Skeletal muscle satellite cell (primary cell): ENCODE measurements at regions not wholly inside any gene's neighbourhood (a gene's known extent, or its start where the extent isn't known, plus 50 kb on each side); places are given as distances from the start of the nearest gene placed in this dataset.

Source experiments
- H3K27me3 ChIP-seq: 2 replicates; pipeline ENCODE4 v1.7.0; 2013; ENCODE audit warnings: low read length; ENCODE audit not compliant: control insufficient read depth, insufficient read depth
- H3K36me3 ChIP-seq: 2 replicates; pipeline ENCODE4 v1.7.0; 2013; ENCODE audit warnings: mild to moderate bottlenecking, control low read depth, low read length; ENCODE audit not compliant: insufficient read depth
- H3K4me1 ChIP-seq: 2 replicates; pipeline ENCODE4 v1.7.0; 2013; ENCODE audit warnings: low read length; ENCODE audit not compliant: control insufficient read depth, insufficient read depth
- H3K4me2 ChIP-seq: 2 replicates; pipeline ENCODE4 v1.7.0; 2013; ENCODE audit warnings: mild to moderate bottlenecking, low read length
- H3K4me3 ChIP-seq: 2 replicates; pipeline ENCODE4 v1.7.0; 2013; ENCODE audit warnings: low read length
- H3K9ac ChIP-seq: 2 replicates; pipeline ENCODE4 v1.7.0; 2013; ENCODE audit warnings: mild to moderate bottlenecking, low read depth, low read length, moderate library complexity
- H3K9me3 ChIP-seq: replicated peaks from 2 replicates; pipeline ENCODE4 v1.7.0; 2013; ENCODE audit warnings: mild to moderate bottlenecking, control low read depth, low read length

DNA sequence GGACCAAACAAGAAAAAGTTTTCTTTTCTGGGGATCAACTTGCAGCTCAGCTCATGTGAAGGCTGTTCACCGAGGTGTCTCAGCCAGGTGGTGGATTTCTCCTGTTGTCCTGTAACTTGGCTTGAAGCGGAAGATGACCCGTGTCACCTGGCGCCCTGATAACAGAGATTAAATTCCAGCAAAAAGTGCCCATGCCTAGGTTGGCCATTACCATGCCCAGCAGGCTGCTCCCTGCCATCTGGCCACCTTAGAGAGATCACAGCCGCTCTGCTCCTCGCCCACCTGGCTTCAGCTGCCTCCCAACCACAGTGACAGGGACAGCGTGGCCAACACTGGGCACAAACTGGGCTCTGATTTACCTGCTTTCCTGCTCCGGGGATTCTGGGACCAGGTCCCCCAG is 149.5 kb downstream of the ZBTB18 start:
- Histone ChIP-seq H3K9me3 (no peaks in the 10 kb centered on the region), H3K27me3 (no peaks in the 10 kb centered on the region), H3K4me1 (no peaks in the 10 kb centered on the region), H3K4me3 (no peak overlapping the region), H3K4me2 (no peak overlapping the region), H3K36me3 (no peaks in the 10 kb centered on the region), H3K9ac (no peak overlapping the region)

DNA sequence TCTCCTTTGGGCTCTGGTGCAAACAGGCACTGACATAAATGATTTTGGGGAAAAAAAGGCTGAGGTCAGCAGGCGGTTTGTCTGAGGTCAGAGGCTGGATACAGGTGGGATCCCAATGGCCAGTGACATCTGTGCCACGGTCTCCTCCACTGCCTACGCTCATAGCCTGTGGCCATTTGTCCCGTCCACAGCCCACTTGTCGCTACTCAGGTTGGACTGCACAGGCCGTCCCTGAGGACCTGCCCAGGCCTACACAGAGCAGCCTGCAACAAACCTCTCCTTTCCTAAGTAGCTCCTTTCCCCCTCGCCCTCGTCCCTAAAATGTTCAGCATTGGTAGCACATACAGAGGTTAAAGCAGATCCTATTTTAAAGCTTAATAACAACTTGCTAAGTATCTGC is 150.7 kb downstream of the ZBTB18 start:
- Histone ChIP-seq H3K9me3 (no peaks in the 10 kb centered on the region), H3K36me3 (no peaks in the 10 kb centered on the region), H3K4me3 (no peak overlapping the region), H3K27me3 (no peaks in the 10 kb centered on the region), H3K4me1 (no peaks in the 10 kb centered on the region), H3K9ac (no peak overlapping the region), H3K4me2 (no peak overlapping the region)

- Histone ChIP-seq H3K4me3 (no peak overlapping the region), H3K9me3 (no peaks in the 10 kb centered on the region), H3K36me3 (no peaks in the 10 kb centered on the region), H3K27me3 (no peaks in the 10 kb centered on the region), H3K4me2 (no peak overlapping the region), H3K9ac (no peak overlapping the region), H3K4me1 (no peaks in the 10 kb centered on the region)
These were observed 152.9 kb downstream of the ZBTB18 start for GRCh38 chr1:244204004-244204403.

GRCh38 chr1:244205171-244205570 is 154.1 kb downstream of the ZBTB18 start:
- H3K4me2 ChIP-seq: no peak overlapping the region
- no peaks in the 10 kb centered on the region for H3K27me3 ChIP-seq
- H3K4me3 ChIP-seq: no peak overlapping the region
- H3K9ac ChIP-seq: no peak overlapping the region
- no peaks in the 10 kb centered on the region for H3K9me3 ChIP-seq
- no peaks in the 10 kb centered on the region for H3K4me1 ChIP-seq
- no peaks in the 10 kb centered on the region for H3K36me3 ChIP-seq

GRCh38 chr1:244205906-244206305 is 154.8 kb downstream of the ZBTB18 start:
- no peak overlapping the region for H3K9ac ChIP-seq
- no peak overlapping the region for H3K4me2 ChIP-seq
- no peaks in the 10 kb centered on the region for H3K27me3 ChIP-seq
- no peak overlapping the region for H3K4me3 ChIP-seq
- H3K4me1 ChIP-seq: no peaks in the 10 kb centered on the region
- H3K36me3 ChIP-seq: no peaks in the 10 kb centered on the region
- no peaks in the 10 kb centered on the region for H3K9me3 ChIP-seq

DNA sequence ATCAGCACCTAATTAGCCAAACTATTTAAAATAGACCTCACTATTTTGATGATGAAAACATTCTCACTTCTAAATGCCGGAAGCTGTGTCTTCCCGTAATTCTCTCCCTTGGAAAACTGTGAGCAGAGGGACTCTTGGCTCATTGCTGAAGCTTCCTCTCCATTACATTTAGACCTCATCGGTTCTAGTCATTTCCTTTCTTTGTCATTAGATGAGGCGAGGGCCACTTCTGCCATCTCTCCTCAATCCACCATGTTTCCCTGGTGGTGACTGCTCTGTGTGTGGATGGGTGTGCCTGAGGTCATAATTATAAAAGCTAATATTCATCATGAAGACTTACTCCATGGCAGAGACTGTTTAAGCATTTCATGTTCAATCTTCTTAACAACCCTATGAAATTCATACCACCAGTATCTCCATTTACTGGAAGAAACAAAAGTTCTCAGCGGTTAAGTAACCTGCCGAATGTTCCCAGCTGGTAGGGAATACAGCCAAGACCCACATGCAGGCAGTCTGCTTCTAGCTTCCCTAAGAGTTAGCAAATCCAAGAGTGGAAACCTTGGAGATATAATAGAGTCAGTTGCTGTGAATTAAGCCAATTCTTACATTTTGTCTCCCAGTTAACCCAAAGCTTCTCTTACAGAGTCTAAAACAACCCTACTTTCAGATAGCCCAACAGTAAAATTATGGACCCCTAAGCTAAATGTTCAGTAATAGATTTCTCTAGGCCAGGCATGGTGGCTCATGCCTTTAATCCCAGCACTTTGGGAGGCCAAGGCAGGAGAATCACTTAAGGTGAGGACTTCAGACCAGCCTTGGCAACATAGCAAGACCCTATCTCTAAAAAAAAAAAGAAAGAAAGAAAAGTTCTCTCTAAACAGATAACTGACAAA is 156.2 kb downstream of the ZBTB18 start:
- Histone ChIP-seq H3K27me3 (no peaks in the 10 kb centered on the region), H3K36me3 (no peaks in the 10 kb centered on the region), H3K4me3 (no peak overlapping the region), H3K9me3 (no peaks in the 10 kb centered on the region), H3K4me2 (no peak overlapping the region), H3K9ac (no peak overlapping the region), H3K4me1 (peaks cover 6% of the 10 kb centered on the region)

- H3K4me2 ChIP-seq: no peak overlapping the region
- H3K27me3 ChIP-seq: no peaks in the 10 kb centered on the region
- H3K4me1 ChIP-seq: peaks cover 6% of the 10 kb centered on the region
- no peaks in the 10 kb centered on the region for H3K9me3 ChIP-seq
- H3K36me3 ChIP-seq: no peaks in the 10 kb centered on the region
- H3K4me3 ChIP-seq: no peak overlapping the region
- H3K9ac ChIP-seq: no peak overlapping the region
These were observed 156.8 kb downstream of the ZBTB18 start for GRCh38 chr1:244207935-244208244.

DNA sequence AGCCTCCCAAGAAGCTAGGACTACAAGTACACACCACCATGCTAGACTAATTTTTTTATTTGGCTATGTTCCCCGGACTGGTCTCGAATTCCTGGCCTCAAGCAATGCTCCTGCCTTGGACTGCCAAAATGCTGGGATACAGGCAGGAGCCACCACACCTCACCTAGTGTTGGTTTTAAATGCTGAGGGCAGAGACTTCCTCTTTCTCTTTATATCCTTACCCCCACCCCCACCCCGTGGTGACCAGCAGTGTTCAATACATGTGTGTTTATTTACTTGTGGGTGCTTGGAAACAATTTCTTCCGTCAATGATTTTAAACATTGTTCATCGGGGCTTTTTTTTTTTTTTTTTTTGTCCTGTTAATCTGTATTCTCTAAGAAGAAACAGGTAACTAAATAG is 158.9 kb downstream of the ZBTB18 start:
- Histone ChIP-seq H3K4me3 (no peak overlapping the region), H3K27me3 (no peaks in the 10 kb centered on the region), H3K4me2 (no peak overlapping the region), H3K4me1 (peaks cover 17% of the 10 kb centered on the region), H3K9ac (no peak overlapping the region), H3K36me3 (no peaks in the 10 kb centered on the region), H3K9me3 (no peaks in the 10 kb centered on the region)

DNA sequence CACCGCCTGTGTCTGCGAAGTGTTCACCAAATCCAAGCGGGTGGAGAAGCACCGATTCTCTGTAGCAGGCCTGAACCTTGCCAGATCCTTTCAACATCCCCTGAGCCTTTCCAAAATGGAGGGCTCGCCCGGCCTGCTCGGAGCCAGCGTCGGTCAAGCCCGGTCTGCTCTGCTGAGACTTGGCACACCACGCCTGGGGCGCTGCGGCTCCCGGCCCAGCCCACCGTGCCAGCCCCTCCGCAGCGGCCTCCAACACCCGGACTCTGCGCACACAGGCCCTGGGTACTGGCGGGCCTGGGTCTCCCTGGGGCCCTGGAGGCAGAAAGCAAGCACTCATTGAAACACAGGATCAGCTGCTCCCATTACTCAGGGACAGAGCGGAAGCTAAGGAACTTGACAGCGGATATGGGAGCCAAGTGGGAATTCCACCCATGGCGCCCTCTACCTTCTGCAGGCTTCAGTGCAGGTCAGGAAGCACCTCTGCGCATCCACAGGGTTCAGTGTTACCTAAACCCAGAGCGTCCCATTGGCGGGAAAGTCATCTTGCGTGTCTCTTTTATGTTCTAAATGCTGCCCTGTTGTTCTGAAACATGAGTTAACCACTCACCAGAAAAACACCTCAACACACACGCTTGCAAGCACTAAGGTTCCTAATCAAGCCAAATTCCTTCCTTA is 159.9 kb downstream of the ZBTB18 start:
- H3K36me3 ChIP-seq: no peaks in the 10 kb centered on the region
- H3K4me1 ChIP-seq: peaks cover 17% of the 10 kb centered on the region
- no peaks in the 10 kb centered on the region for H3K27me3 ChIP-seq
- no peaks in the 10 kb centered on the region for H3K9me3 ChIP-seq
- H3K4me3 ChIP-seq: no peak overlapping the region
- H3K4me2 ChIP-seq: peak overlapping the region; percentile 22
- H3K9ac ChIP-seq: no peak overlapping the region

DNA sequence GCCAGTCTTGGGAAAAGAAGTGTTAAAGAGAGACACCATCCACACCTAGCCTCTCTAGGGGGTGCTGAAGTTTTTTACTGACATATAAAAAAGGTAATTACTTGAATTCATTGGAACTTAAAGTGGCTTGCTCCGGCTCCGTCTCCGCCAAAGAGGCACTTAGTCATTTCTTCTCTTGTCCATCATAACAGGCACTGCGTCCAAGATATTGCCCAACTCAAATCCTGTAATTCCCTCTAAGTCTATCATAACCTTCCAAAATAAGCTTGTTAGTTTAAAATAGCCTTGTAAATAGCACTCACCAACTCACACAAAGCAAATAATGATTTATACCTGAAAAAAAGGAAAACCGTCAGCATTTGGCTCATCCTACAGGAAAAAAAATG is 160.5 kb downstream of the ZBTB18 start:
- H3K36me3 ChIP-seq: no peaks in the 10 kb centered on the region
- peak overlapping the region; percentile 22 for H3K4me2 ChIP-seq
- no peaks in the 10 kb centered on the region for H3K27me3 ChIP-seq
- peaks cover 17% of the 10 kb centered on the region for H3K4me1 ChIP-seq
- H3K4me3 ChIP-seq: no peak overlapping the region
- no peaks in the 10 kb centered on the region for H3K9me3 ChIP-seq
- no peak overlapping the region for H3K9ac ChIP-seq

DNA sequence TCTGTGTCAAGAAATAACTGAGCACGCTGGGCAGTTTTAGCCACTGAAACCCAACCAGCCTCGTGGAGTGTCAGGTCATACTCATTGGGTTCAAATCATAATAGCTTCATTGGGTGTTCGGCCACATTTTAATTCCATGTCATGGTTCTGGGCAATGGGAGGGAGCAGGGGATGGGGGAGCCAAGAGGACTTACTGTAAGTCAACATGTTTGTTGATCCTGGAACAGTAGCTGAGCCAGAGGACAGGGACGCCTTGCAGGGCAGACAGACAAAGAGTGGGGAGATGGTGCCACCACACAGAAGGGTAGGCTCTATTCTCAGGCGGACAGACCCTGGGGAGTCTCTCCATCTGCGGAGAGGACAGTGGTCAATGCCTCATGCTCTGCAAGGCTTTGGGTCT is 161.1 kb downstream of the ZBTB18 start:
- H3K4me2 ChIP-seq: no peak overlapping the region
- peaks cover 17% of the 10 kb centered on the region for H3K4me1 ChIP-seq
- no peaks in the 10 kb centered on the region for H3K27me3 ChIP-seq
- H3K9me3 ChIP-seq: no peaks in the 10 kb centered on the region
- no peak overlapping the region for H3K9ac ChIP-seq
- H3K4me3 ChIP-seq: no peak overlapping the region
- H3K36me3 ChIP-seq: no peaks in the 10 kb centered on the region
